ENCODE measurements at regions not wholly inside any gene's neighbourhood (a gene's known extent, or its start where the extent isn't known, plus 50 kb on each side); places are given as distances from the start of the nearest gene placed in this dataset.
"Not testable (repeated sequence)": the region's sequence is repeated elsewhere in the genome, so short reads cannot be mapped to it uniquely, and the experiment has no call there.

DNA sequence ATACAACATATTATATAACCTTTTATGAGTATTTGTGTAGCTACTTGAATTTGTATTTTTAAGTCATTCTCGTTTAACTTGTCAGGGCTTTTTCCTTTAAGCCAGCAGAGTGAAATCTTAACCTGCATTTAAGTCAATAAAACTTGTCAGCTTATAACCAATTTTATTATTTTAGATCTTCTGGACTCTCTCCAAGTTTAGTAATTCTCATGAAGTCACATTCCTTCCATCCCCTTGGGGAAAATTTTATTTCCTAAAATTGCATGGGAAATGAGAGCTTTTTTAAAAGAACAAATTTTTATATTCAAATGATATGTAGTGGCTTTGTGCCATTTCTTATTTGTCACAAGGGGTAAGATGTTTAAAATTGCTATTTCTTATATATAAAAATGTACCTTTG is 74.0 kb downstream of the SEPTIN7 start:
- no peak overlapping the region for H3K4me3 ChIP-seq (ENCODE audit: low read length)
- no peak overlapping the region for H3K27ac ChIP-seq (ENCODE audit: low read length)
- H3K9me3 ChIP-seq (ENCODE audit: low read length), result no peaks in the 10 kb centered on the region
- peaks cover 21% of the 10 kb centered on the region; the same call in 1 of the 2 replicates for H3K36me3 ChIP-seq (ENCODE audit: insufficient read depth, low read length)
- no peaks in the 10 kb centered on the region for H3K9me2 ChIP-seq (replicated peaks; ENCODE audit: insufficient read depth, low read length)
- no peak overlapping the region for H2AFZ ChIP-seq (ENCODE audit: low read length)
- DNase-seq, result no peak
- no peaks in the 10 kb centered on the region for H3K27me3 ChIP-seq (ENCODE audit: low read length)
- H3K9ac ChIP-seq (ENCODE audit: low read length), result no peak overlapping the region
- H3K4me2 ChIP-seq (ENCODE audit: low read depth, low read length, poor library complexity, severe bottlenecking), result no peak overlapping the region
- no peaks in the 10 kb centered on the region for H4K20me1 ChIP-seq (ENCODE audit: insufficient read depth, low read depth, low read length)
- peaks cover 20% of the 10 kb centered on the region for H3K4me1 ChIP-seq (ENCODE audit: low read length)
- peaks cover 59% of the 10 kb centered on the region for H3K79me2 ChIP-seq (ENCODE audit: low read length)

DNA sequence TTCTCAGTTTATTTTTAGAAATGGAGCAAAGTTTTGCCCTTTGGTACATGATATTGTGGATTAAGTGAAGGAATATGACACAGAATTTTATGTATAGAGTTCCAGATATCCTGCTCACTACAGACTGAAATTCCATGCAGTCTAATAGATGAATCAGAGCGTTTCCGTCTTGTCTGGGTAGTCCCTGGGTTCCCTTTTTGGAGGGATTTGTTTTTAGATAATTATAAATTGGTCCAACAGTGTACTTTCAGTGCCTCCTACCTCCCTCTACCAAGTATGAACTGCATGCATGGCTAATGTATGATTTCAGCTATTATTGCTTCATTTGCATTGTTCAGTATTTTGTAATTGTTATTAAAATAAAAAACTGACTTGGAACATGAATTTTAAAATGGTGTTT is 74.4 kb downstream of the SEPTIN7 start:
- Histone ChIP-seq H3K27me3 (ENCODE audit: low read length) (no peaks in the 10 kb centered on the region), H3K4me1 (ENCODE audit: low read length) (peaks cover 16% of the 10 kb centered on the region), H4K20me1 (ENCODE audit: insufficient read depth, low read depth, low read length) (no peaks in the 10 kb centered on the region), H3K36me3 (ENCODE audit: insufficient read depth, low read length) (peaks cover 19% of the 10 kb centered on the region; the same call in 1 of the 2 replicates), H3K9ac (ENCODE audit: low read length) (no peak overlapping the region), H3K9me2 (replicated peaks; ENCODE audit: insufficient read depth, low read length) (no peaks in the 10 kb centered on the region), H3K27ac (ENCODE audit: low read length) (no peak overlapping the region), H3K9me3 (ENCODE audit: low read length) (no peaks in the 10 kb centered on the region), H2AFZ (ENCODE audit: low read length) (no peak overlapping the region), H3K79me2 (ENCODE audit: low read length) (peaks cover 55% of the 10 kb centered on the region), H3K4me3 (ENCODE audit: low read length) (no peak overlapping the region), H3K4me2 (ENCODE audit: low read depth, low read length, poor library complexity, severe bottlenecking) (no peak overlapping the region)
- DNase-seq, result no peak

DNA sequence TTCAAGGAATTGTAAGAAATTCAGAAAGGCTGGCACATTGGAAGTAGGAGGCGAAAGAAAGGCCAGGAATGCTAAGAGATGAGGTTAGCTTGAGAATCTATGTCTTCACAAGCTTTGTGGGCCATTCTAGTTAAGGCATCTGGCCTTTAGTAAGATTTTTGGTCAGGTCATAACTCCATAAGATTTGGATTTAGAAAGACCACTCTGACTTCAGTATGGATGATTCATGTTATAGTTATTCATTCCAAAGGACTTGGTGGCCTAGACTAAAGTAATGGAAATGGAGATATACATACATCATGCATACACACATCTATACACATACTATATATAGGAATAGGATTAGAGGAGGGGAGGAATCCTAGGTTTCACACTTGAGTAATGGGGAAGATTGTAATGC is 77.5 kb downstream of the SEPTIN7 start:
- no peak overlapping the region for H3K4me2 ChIP-seq (ENCODE audit: low read depth, low read length, poor library complexity, severe bottlenecking)
- peaks cover 30% of the 10 kb centered on the region for H3K36me3 ChIP-seq (ENCODE audit: insufficient read depth, low read length)
- no peak overlapping the region for H2AFZ ChIP-seq (ENCODE audit: low read length)
- H3K9ac ChIP-seq (ENCODE audit: low read length), result no peak overlapping the region
- no peak overlapping the region for H3K27ac ChIP-seq (ENCODE audit: low read length)
- H3K4me1 ChIP-seq (ENCODE audit: low read length), result no peaks in the 10 kb centered on the region
- peaks cover 35% of the 10 kb centered on the region for H3K79me2 ChIP-seq (ENCODE audit: low read length)
- H3K9me2 ChIP-seq (replicated peaks; ENCODE audit: insufficient read depth, low read length), result no peaks in the 10 kb centered on the region
- no peak for DNase-seq
- H3K27me3 ChIP-seq (ENCODE audit: low read length), result no peaks in the 10 kb centered on the region
- no peak overlapping the region for H3K4me3 ChIP-seq (ENCODE audit: low read length)
- H4K20me1 ChIP-seq (ENCODE audit: insufficient read depth, low read depth, low read length), result no peaks in the 10 kb centered on the region
- no peaks in the 10 kb centered on the region for H3K9me3 ChIP-seq (ENCODE audit: low read length)

DNA sequence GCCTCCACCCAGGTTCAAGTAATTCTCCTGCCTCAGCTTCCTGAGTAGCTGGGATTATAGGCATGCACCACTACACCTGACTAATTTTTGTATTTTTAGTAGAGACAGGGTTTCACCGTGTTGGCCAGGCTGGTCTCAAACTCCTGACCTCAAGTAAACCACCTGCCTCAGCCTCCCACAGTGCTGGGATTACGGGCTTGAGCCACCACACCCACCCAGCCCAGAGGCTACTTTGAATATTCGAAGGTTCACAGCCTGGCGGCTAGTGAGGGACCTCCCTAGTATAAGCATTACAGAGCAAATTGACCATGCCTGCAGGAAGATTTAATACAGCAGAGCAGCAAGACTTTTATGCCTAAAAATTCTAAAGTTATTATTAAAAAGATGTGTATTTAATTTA is 86.6 kb downstream of the SEPTIN7 start:
- H2AFZ ChIP-seq (ENCODE audit: low read length); DNase-seq; H3K27ac ChIP-seq (ENCODE audit: low read length); H3K9me2 ChIP-seq (replicated peaks; ENCODE audit: insufficient read depth, low read length); H3K9ac ChIP-seq (ENCODE audit: low read length); H3K4me2 ChIP-seq (ENCODE audit: low read depth, low read length, poor library complexity, severe bottlenecking); H3K4me3 ChIP-seq (ENCODE audit: low read length); H3K27me3 ChIP-seq (ENCODE audit: low read length); H3K4me1 ChIP-seq (ENCODE audit: low read length); H4K20me1 ChIP-seq (ENCODE audit: insufficient read depth, low read depth, low read length); H3K9me3 ChIP-seq (ENCODE audit: low read length): not testable (repeated sequence)
- Histone ChIP-seq H3K79me2 (ENCODE audit: low read length) (peaks cover 13% of the 10 kb centered on the region), H3K36me3 (ENCODE audit: insufficient read depth, low read length) (peaks cover 42% of the 10 kb centered on the region)

DNA sequence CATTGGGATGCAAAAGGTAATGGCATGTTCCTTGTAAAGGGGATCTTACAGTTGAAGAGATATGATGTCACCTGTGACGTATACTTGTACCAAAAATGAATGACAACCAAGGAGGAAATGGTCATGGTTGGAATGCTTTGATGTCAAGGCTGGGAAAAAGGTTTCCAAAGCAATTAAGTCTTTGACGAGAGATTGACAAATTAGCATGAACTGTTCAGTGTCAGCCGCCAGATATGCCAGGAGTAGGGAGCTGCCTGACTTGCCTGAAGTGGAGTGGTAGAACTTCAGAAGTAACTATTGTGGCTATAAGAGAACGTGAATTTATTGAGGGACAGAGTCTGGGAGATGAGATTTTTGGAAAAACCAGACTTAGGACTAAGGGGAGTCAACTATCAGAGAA is 88.1 kb downstream of the SEPTIN7 start:
- H3K27ac ChIP-seq (ENCODE audit: low read length), result no peak overlapping the region
- peaks cover 22% of the 10 kb centered on the region for H3K79me2 ChIP-seq (ENCODE audit: low read length)
- H2AFZ ChIP-seq (ENCODE audit: low read length), result no peak overlapping the region
- H3K9ac ChIP-seq (ENCODE audit: low read length), result no peak overlapping the region
- no peaks in the 10 kb centered on the region for H3K27me3 ChIP-seq (ENCODE audit: low read length)
- H3K4me2 ChIP-seq (ENCODE audit: low read depth, low read length, poor library complexity, severe bottlenecking), result no peak overlapping the region
- DNase-seq, result no peak
- peaks cover 36% of the 10 kb centered on the region for H3K36me3 ChIP-seq (ENCODE audit: insufficient read depth, low read length)
- no peaks in the 10 kb centered on the region for H3K4me1 ChIP-seq (ENCODE audit: low read length)
- H3K9me3 ChIP-seq (ENCODE audit: low read length), result no peaks in the 10 kb centered on the region
- no peaks in the 10 kb centered on the region for H3K9me2 ChIP-seq (replicated peaks; ENCODE audit: insufficient read depth, low read length)
- H4K20me1 ChIP-seq (ENCODE audit: insufficient read depth, low read depth, low read length), result no peaks in the 10 kb centered on the region
- H3K4me3 ChIP-seq (ENCODE audit: low read length), result no peak overlapping the region

DNA sequence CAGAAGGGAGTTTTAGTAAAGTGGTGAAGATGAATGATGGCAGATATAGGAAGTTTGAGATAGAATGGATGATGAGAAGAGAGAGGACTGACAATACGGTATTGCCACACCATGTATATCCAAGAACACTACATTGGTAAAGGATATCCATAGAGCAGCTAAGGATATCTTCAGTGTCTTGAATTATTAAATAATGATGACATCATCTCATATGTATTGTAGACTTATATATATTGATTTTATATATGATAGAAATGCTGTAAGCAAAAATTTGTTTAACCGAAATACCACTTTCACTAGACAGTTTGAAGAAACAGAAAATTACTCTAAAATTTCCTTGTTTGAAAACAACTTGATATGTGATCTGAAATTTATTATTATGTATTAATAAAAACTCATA is 89.0 kb downstream of the SEPTIN7 start:
- peaks cover 38% of the 10 kb centered on the region for H3K36me3 ChIP-seq (ENCODE audit: insufficient read depth, low read length)

DNA sequence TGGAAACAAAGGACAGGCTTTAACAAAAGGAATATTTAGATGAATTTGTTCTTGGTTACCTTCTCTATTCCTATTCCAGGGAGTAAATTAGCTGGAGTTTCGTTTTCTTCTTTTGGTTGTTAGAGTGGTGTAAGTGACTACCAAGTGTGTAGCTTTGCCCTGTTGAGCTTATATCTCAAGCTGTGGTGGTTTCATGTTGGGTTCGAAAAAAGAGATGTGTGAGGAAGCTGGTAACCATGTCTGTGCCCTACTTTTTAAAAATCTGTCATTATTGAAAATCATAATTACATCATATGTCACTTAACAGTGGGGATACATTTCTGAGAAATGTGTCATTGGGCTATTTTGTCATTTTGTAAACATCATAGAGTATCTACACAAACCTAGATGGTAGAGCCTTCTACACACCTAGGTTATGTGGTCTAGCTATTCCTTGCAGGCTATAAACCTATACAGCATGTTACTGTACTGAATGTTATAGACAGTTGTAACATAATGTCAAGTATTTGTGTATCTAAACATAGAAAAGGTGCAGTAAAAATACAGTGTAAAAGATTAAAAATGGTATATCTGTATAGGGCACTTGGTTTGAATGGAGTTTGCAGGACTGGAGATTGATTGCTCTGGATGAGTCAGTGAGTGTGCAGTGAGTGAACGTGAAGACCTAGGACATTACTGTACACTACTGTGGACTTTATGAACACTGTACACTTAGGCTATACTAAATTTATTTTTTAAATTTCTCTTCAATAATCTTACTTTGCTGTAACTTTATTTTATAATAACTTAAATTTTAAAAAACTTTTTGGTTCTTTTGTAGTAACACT is 90.4 kb downstream of the SEPTIN7 start:
- no peak overlapping the region for H3K4me2 ChIP-seq (ENCODE audit: low read depth, low read length, poor library complexity, severe bottlenecking)
- H3K79me2 ChIP-seq (ENCODE audit: low read length), result peaks cover 35% of the 10 kb centered on the region
- H3K9ac ChIP-seq (ENCODE audit: low read length), result no peak overlapping the region
- H2AFZ ChIP-seq (ENCODE audit: low read length), result no peak overlapping the region
- no peak overlapping the region for H3K4me3 ChIP-seq (ENCODE audit: low read length)
- H3K4me1 ChIP-seq (ENCODE audit: low read length), result no peaks in the 10 kb centered on the region
- H4K20me1 ChIP-seq (ENCODE audit: insufficient read depth, low read depth, low read length), result no peaks in the 10 kb centered on the region
- H3K27me3 ChIP-seq (ENCODE audit: low read length), result no peaks in the 10 kb centered on the region
- no peaks in the 10 kb centered on the region for H3K9me2 ChIP-seq (replicated peaks; ENCODE audit: insufficient read depth, low read length)
- no peak for DNase-seq
- H3K36me3 ChIP-seq (ENCODE audit: insufficient read depth, low read length), result peaks cover 38% of the 10 kb centered on the region
- H3K27ac ChIP-seq (ENCODE audit: low read length), result no peak overlapping the region
- no peaks in the 10 kb centered on the region for H3K9me3 ChIP-seq (ENCODE audit: low read length)

More for the DNA sequence above, 89.0 kb downstream of the SEPTIN7 start:
- no peak overlapping the region for H3K4me3 ChIP-seq (ENCODE audit: low read length)
- H3K27me3 ChIP-seq (ENCODE audit: low read length), result no peaks in the 10 kb centered on the region
- no peaks in the 10 kb centered on the region for H3K4me1 ChIP-seq (ENCODE audit: low read length)
- H3K9me3 ChIP-seq (ENCODE audit: low read length), result no peaks in the 10 kb centered on the region
- H3K79me2 ChIP-seq (ENCODE audit: low read length), result peaks cover 30% of the 10 kb centered on the region
- H3K9ac ChIP-seq (ENCODE audit: low read length), result no peak overlapping the region
- no peaks in the 10 kb centered on the region for H3K9me2 ChIP-seq (replicated peaks; ENCODE audit: insufficient read depth, low read length)
- no peak overlapping the region for H3K27ac ChIP-seq (ENCODE audit: low read length)
- H2AFZ ChIP-seq (ENCODE audit: low read length), result no peak overlapping the region
- H3K4me2 ChIP-seq (ENCODE audit: low read depth, low read length, poor library complexity, severe bottlenecking), result no peak overlapping the region
- no peak for DNase-seq
- no peaks in the 10 kb centered on the region for H4K20me1 ChIP-seq (ENCODE audit: insufficient read depth, low read depth, low read length)

DNA sequence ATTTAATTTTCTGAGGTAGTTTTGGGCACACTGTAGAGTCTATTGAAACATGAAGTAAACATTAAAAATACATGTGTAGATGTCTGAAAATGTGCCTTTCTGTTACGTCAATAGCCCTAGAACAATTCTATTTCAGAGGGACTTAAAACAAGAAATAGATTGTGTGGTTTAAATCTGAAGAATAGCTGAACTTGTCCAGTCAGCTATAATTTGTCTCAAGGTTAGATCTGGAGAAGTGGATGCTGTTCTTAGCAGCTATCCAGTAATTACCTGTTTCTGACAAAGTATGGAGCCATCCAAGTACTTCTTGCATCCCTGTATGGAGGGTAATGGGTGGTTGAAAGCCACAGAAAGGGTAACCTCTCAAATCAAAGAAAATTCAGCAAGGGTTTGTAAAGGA is 92.8 kb downstream of the SEPTIN7 start:
- H3K9ac ChIP-seq (ENCODE audit: low read length), result no peak overlapping the region
- no peaks in the 10 kb centered on the region for H3K9me2 ChIP-seq (replicated peaks; ENCODE audit: insufficient read depth, low read length)
- no peak overlapping the region for H3K4me3 ChIP-seq (ENCODE audit: low read length)
- no peaks in the 10 kb centered on the region for H3K9me3 ChIP-seq (ENCODE audit: low read length)
- H3K27me3 ChIP-seq (ENCODE audit: low read length), result no peaks in the 10 kb centered on the region
- H3K36me3 ChIP-seq (ENCODE audit: insufficient read depth, low read length), result peaks cover 33% of the 10 kb centered on the region
- H3K4me2 ChIP-seq (ENCODE audit: low read depth, low read length, poor library complexity, severe bottlenecking), result no peak overlapping the region
- H2AFZ ChIP-seq (ENCODE audit: low read length), result no peak overlapping the region
- DNase-seq, result no peak
- peaks cover 35% of the 10 kb centered on the region for H3K79me2 ChIP-seq (ENCODE audit: low read length)
- H3K27ac ChIP-seq (ENCODE audit: low read length), result no peak overlapping the region
- H3K4me1 ChIP-seq (ENCODE audit: low read length), result no peaks in the 10 kb centered on the region
- no peaks in the 10 kb centered on the region for H4K20me1 ChIP-seq (ENCODE audit: insufficient read depth, low read depth, low read length)

All from Karpas-422 (cell line).